ENCODE measurements at regions not wholly inside any gene's neighbourhood (a gene's known extent, or its start where the extent isn't known, plus 50 kb on each side); places are given as distances from the start of the nearest gene placed in this dataset.

- TF ChIP-seq CTCF (IDR thresholded peaks at IDR 0.05) (no peak), POLR2A (IDR thresholded peaks at IDR 0.05) (no peak)
Observed at GRCh38 chr3:192033246-192033645, 572.3 kb downstream of the PYDC2 start.

Measured in adrenal gland (tissue), 5 donors.